ENCODE measurements at regions not wholly inside any gene's neighbourhood (a gene's known extent, or its start where the extent isn't known, plus 50 kb on each side); places are given as distances from the start of the nearest gene placed in this dataset.

GRCh38 chr6:115411756-115412155, 648.9 kb downstream of the FRK start:
- H3F3A ChIP-seq (ENCODE audit: low read depth) = peaks cover 7% of the 10 kb centered on the region

DNA sequence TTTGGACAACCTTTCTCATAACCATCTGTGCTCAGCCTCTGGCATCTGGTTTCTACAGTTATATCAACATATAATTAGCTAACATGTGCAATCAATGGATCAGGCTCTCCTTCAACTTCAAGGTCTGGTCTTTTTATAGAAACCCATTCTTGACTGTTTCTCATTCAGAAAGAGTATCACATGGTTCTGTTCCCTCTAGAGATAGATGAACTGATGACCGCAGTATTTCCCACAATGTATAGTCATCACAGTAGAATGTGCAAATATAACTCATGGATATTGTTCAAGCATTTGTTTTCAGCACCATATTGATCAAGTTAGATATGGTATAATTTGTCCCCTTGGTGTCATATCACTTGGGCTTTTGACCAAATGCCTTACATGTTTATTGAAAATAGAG, 656.2 kb downstream of the FRK start:
- no peaks in the 10 kb centered on the region for H3K4me1 Mint-ChIP-seq

More at GRCh38 chr6:115411756-115412155, 648.9 kb downstream of the FRK start:
- no peak overlapping the region for H3K4me2 ChIP-seq
- H3K27ac ChIP-seq = no peak overlapping the region
- no peak overlapping the region for H3K4me3 Mint-ChIP-seq
- peaks cover 9% of the 10 kb centered on the region for H3K4me1 ChIP-seq
- H3K9ac ChIP-seq = no peak overlapping the region
- H3K79me2 ChIP-seq (ENCODE audit: low read depth) = no peaks in the 10 kb centered on the region
- H3K27ac Mint-ChIP-seq = no peak overlapping the region
- H3K4me1 Mint-ChIP-seq = peaks cover 12% of the 10 kb centered on the region
- no peak overlapping the region for H2AFZ ChIP-seq (replicated peaks)
- H3K9me3 ChIP-seq (ENCODE audit: low read depth) = no peaks in the 10 kb centered on the region
- no peaks in the 10 kb centered on the region for H3K36me3 Mint-ChIP-seq
- H3K36me3 ChIP-seq = no peaks in the 10 kb centered on the region
- H3K4me3 ChIP-seq = no peak overlapping the region
- H3K9me3 Mint-ChIP-seq = peaks cover 2% of the 10 kb centered on the region
- DNase-seq (ENCODE audit: low spot score) = no peak
- H4K20me1 ChIP-seq (ENCODE audit: low read depth) = no peaks in the 10 kb centered on the region
- no peaks in the 10 kb centered on the region for H3K27me3 ChIP-seq
- TF ChIP-seq EZH2 (IDR thresholded peaks at IDR 0.05) (no peak), EZH2phosphoT487 (IDR thresholded peaks at IDR 0.05) (no peak)
- TF ChIP-seq, protein P1, sequence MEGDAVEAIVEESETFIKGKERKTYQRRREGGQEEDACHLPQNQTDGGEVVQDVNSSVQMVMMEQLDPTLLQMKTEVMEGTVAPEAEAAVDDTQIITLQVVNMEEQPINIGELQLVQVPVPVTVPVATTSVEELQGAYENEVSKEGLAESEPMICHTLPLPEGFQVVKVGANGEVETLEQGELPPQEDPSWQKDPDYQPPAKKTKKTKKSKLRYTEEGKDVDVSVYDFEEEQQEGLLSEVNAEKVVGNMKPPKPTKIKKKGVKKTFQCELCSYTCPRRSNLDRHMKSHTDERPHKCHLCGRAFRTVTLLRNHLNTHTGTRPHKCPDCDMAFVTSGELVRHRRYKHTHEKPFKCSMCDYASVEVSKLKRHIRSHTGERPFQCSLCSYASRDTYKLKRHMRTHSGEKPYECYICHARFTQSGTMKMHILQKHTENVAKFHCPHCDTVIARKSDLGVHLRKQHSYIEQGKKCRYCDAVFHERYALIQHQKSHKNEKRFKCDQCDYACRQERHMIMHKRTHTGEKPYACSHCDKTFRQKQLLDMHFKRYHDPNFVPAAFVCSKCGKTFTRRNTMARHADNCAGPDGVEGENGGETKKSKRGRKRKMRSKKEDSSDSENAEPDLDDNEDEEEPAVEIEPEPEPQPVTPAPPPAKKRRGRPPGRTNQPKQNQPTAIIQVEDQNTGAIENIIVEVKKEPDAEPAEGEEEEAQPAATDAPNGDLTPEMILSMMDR (IDR thresholded peaks at IDR 0.05) = no peak
- peaks cover 3% of the 10 kb centered on the region for H3K27me3 Mint-ChIP-seq (ENCODE audit: insufficient read depth, low read depth)

GRCh38 chr6:115398607-115399006, 662.1 kb downstream of the FRK start:
- no peak overlapping the region for H3K9ac ChIP-seq
- H3K27me3 Mint-ChIP-seq (ENCODE audit: insufficient read depth, low read depth) = peaks cover 2% of the 10 kb centered on the region
- DNase-seq (ENCODE audit: low spot score) = no peak
- H3K4me1 Mint-ChIP-seq = no peaks in the 10 kb centered on the region
- TF ChIP-seq, protein P1 (IDR thresholded peaks at IDR 0.05) = no peak
- TF ChIP-seq EZH2 (IDR thresholded peaks at IDR 0.05) (no peak), EZH2phosphoT487 (IDR thresholded peaks at IDR 0.05) (no peak)
- no peak overlapping the region for H3K27ac Mint-ChIP-seq
- H3K9me3 Mint-ChIP-seq = peaks cover 6% of the 10 kb centered on the region
- no peak overlapping the region for H3K27ac ChIP-seq
- H2AFZ ChIP-seq (replicated peaks) = no peak overlapping the region
- H3K36me3 ChIP-seq = no peaks in the 10 kb centered on the region
- H3F3A ChIP-seq (ENCODE audit: low read depth) = no peaks in the 10 kb centered on the region
- H3K79me2 ChIP-seq (ENCODE audit: low read depth) = no peaks in the 10 kb centered on the region
- no peaks in the 10 kb centered on the region for H3K27me3 ChIP-seq
- no peak overlapping the region for H3K4me3 Mint-ChIP-seq
- no peaks in the 10 kb centered on the region for H3K36me3 Mint-ChIP-seq
- no peak overlapping the region for H3K4me3 ChIP-seq
- no peaks in the 10 kb centered on the region for H4K20me1 ChIP-seq (ENCODE audit: low read depth)
- H3K9me3 ChIP-seq (ENCODE audit: low read depth) = no peaks in the 10 kb centered on the region
- H3K4me1 ChIP-seq = no peaks in the 10 kb centered on the region
- H3K4me2 ChIP-seq = no peak overlapping the region

More for the DNA sequence above, 656.2 kb downstream of the FRK start:
- Histone ChIP-seq H3K9me3 (ENCODE audit: low read depth) (no peaks in the 10 kb centered on the region), H3K79me2 (ENCODE audit: low read depth) (no peaks in the 10 kb centered on the region), H3K27me3 (no peaks in the 10 kb centered on the region), H3K4me1 (no peaks in the 10 kb centered on the region), H2AFZ (replicated peaks) (no peak overlapping the region), H4K20me1 (ENCODE audit: low read depth) (no peaks in the 10 kb centered on the region), H3F3A (ENCODE audit: low read depth) (no peaks in the 10 kb centered on the region), H3K4me3 (no peak overlapping the region), H3K4me2 (no peak overlapping the region), H3K9ac (no peak overlapping the region), H3K36me3 (no peaks in the 10 kb centered on the region), H3K27ac (no peak overlapping the region)
- TF ChIP-seq EZH2 (IDR thresholded peaks at IDR 0.05) = no peak
- no peak for DNase-seq (ENCODE audit: low spot score)
- H3K4me3 Mint-ChIP-seq = no peak overlapping the region
- no peaks in the 10 kb centered on the region for H3K36me3 Mint-ChIP-seq
- no peaks in the 10 kb centered on the region for H3K27me3 Mint-ChIP-seq (ENCODE audit: insufficient read depth, low read depth)
- H3K9me3 Mint-ChIP-seq = peaks cover 4% of the 10 kb centered on the region
- H3K27ac Mint-ChIP-seq = no peak overlapping the region

DNA sequence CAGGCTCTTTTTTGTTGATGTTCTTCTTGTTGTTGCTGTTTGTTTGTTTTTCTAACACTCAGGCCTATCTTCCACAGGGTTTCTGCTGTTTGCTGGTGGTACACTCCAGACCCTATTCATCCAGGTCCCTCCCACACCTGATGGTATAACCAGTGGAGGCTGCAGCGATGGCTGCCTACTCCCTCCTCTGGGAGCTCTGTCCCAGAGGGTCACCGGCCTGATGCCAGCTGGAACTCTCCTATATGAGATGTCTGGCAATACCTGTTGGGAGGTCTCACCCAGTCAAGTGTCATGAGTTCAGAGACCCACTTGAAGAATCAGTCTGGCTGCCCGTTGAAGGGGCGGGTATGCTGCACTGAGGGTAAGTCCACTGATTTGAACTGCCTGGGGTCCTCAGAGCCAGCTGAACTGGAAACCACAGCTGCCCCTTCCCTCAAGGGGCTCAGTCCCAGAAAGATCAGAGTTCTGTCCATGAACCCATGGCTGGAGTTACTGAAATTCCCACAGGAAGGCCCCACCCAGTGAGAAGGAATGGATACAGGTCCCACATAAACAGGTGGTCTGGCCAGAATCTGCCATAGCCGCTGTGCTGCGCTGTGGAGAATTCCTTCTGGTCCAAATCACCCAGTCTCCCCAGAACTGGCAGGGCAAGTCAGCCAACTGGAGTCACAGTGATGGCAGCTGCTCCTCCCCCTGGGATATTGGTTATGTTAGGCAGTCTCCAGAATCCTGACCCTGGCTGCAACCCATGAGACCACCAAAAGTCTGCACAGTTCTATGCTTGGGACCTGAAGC, 664.4 kb downstream of the FRK start:
- Mint-ChIP-seq H3K4me3 (no peak overlapping the region), H3K27ac (no peak overlapping the region), H3K36me3 (no peaks in the 10 kb centered on the region), H3K4me1 (no peaks in the 10 kb centered on the region), H3K9me3 (peaks cover 7% of the 10 kb centered on the region), H3K27me3 (ENCODE audit: insufficient read depth, low read depth) (peaks cover 2% of the 10 kb centered on the region)
- Histone ChIP-seq H3K9me3 (ENCODE audit: low read depth) (no peaks in the 10 kb centered on the region), H3F3A (ENCODE audit: low read depth) (no peaks in the 10 kb centered on the region), H2AFZ (replicated peaks) (no peak overlapping the region), H3K79me2 (ENCODE audit: low read depth) (no peaks in the 10 kb centered on the region), H3K27me3 (no peaks in the 10 kb centered on the region), H3K36me3 (no peaks in the 10 kb centered on the region), H3K4me1 (no peaks in the 10 kb centered on the region), H3K4me3 (no peak overlapping the region), H4K20me1 (ENCODE audit: low read depth) (no peaks in the 10 kb centered on the region), H3K4me2 (no peak overlapping the region), H3K27ac (no peak overlapping the region), H3K9ac (no peak overlapping the region)
- TF ChIP-seq EZH2phosphoT487 (IDR thresholded peaks at IDR 0.05) (no peak), EZH2 (IDR thresholded peaks at IDR 0.05) (no peak)
- TF ChIP-seq, protein P1 (IDR thresholded peaks at IDR 0.05) = no peak
- no peak for DNase-seq (ENCODE audit: low spot score)

All from neural progenitor cell (in vitro differentiated cells).